ENCODE measurements at regions not wholly inside any gene's neighbourhood (a gene's known extent, or its start where the extent isn't known, plus 50 kb on each side); places are given as distances from the start of the nearest gene placed in this dataset.

DNA sequence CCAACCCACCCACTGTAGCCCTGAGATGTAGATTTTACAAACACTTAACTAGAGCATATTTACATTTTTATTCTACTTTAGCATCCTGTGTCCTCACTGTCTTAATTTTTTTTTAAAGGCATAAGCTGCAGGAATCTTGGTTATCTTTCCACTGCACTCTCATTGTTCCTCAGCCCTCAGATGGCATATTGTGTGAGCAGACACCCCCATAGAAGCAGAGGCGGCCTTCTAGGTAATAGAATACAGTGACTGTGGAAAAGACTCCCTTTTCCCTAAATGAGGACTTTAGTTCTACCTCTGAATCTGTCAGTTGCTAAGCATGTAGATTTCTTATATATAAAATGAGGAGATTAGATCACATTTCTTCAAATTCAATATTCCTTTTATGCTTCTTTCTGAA lies 543.5 kb upstream of the SPHKAP start:
- H3K23ac ChIP-seq (ENCODE audit: low read length in 2 of 2) = no peak overlapping the region
- DNase-seq = no peak
- H3K18ac ChIP-seq (ENCODE audit: low read depth in 1 of 2, low read length in 2 of 2) = no peak overlapping the region
- H3K9ac ChIP-seq (ENCODE audit: low read length) = no peak overlapping the region
- no peak overlapping the region for H2BK15ac ChIP-seq (ENCODE audit: low read depth, poor library complexity, severe bottlenecking)
- H4K91ac ChIP-seq (ENCODE audit: low read length) = no peak overlapping the region
- H2BK120ac ChIP-seq (ENCODE audit: low read depth, low read length) = no peak overlapping the region
- no peak overlapping the region for H3K4me2 ChIP-seq (ENCODE audit: low read length, poor library complexity, severe bottlenecking)
- H3K27ac ChIP-seq (ENCODE audit: low read length, poor library complexity, severe bottlenecking) = no peak overlapping the region
- no peak overlapping the region for H2BK12ac ChIP-seq (ENCODE audit: low read length in 2 of 2)
- no peak overlapping the region for H4K8ac ChIP-seq (ENCODE audit: low read length)
- no peak overlapping the region for H2BK5ac ChIP-seq (ENCODE audit: low read depth, low read length, poor library complexity, severe bottlenecking)
- H3K4ac ChIP-seq (ENCODE audit: low read depth in 1 of 2, low read length in 2 of 2) = no peak overlapping the region
- H3K4me3 ChIP-seq (ENCODE audit: insufficient read depth in 1 of 2, low read depth in 1 of 2, low read length in 2 of 2) = no peak overlapping the region
- no CpG with 5 or more reads among the region's 1 CpG for WGBS
- no peak overlapping the region for H2AFZ ChIP-seq (ENCODE audit: low read depth, low read length)
- no peaks in the 10 kb centered on the region for H3K4me1 ChIP-seq (ENCODE audit: control insufficient read depth, insufficient read depth, low read depth, low read length)
- no peaks in the 10 kb centered on the region for H3K27me3 ChIP-seq (ENCODE audit: control insufficient read depth in 1 of 2, insufficient read depth in 1 of 2, low read length in 2 of 2)
- no peak overlapping the region for H3K14ac ChIP-seq (ENCODE audit: low read length in 2 of 2)
- no peak overlapping the region for H2AK5ac ChIP-seq (ENCODE audit: low read length, severe bottlenecking)
- H3K36me3 ChIP-seq (ENCODE audit: control insufficient read depth in 1 of 2, insufficient read depth in 2 of 2, low read depth in 1 of 2, low read length in 2 of 2) = no peaks in the 10 kb centered on the region
- no peaks in the 10 kb centered on the region for H3K9me3 ChIP-seq (ENCODE audit: control insufficient read depth, low read length)
- no peaks in the 10 kb centered on the region for H3K79me1 ChIP-seq (replicated peaks; ENCODE audit: low read length, poor library complexity, severe bottlenecking)

DNA sequence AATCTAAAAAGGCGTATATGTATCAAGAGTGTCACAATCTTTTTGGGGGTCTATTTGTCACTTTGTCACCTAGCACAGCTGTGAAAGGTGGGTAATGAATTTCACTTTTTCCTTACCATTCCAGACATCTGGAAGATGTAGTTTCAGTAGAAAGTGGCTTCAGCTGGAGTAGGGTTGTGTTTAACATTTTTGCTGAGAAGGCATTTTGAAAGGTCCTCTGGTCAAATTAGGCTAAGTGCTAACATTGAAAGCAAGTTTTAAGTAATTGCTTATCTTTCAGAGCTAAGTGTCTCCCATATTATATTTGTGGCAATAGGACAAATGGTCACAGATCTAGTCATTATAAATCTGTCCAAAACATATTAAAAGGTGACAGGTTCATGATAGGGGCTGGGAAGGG lies 542.1 kb upstream of the SPHKAP start:
- Histone ChIP-seq H3K4ac (ENCODE audit: low read depth in 1 of 2, low read length in 2 of 2) (no peak overlapping the region), H3K9me3 (ENCODE audit: control insufficient read depth, low read length) (no peaks in the 10 kb centered on the region), H2AK5ac (ENCODE audit: low read length, severe bottlenecking) (no peak overlapping the region), H3K79me1 (replicated peaks; ENCODE audit: low read length, poor library complexity, severe bottlenecking) (no peaks in the 10 kb centered on the region), H3K18ac (ENCODE audit: low read depth in 1 of 2, low read length in 2 of 2) (no peak overlapping the region), H3K4me3 (ENCODE audit: insufficient read depth in 1 of 2, low read depth in 1 of 2, low read length in 2 of 2) (no peak overlapping the region), H3K4me1 (ENCODE audit: control insufficient read depth, insufficient read depth, low read depth, low read length) (no peaks in the 10 kb centered on the region), H3K9ac (ENCODE audit: low read length) (no peak overlapping the region), H4K91ac (ENCODE audit: low read length) (no peak overlapping the region), H2BK15ac (ENCODE audit: low read depth, poor library complexity, severe bottlenecking) (no peak overlapping the region), H3K27me3 (ENCODE audit: control insufficient read depth in 1 of 2, insufficient read depth in 1 of 2, low read length in 2 of 2) (no peaks in the 10 kb centered on the region), H2BK120ac (ENCODE audit: low read depth, low read length) (no peak overlapping the region), H3K36me3 (ENCODE audit: control insufficient read depth in 1 of 2, insufficient read depth in 2 of 2, low read depth in 1 of 2, low read length in 2 of 2) (no peaks in the 10 kb centered on the region), H3K23ac (ENCODE audit: low read length in 2 of 2) (no peak overlapping the region), H3K14ac (ENCODE audit: low read length in 2 of 2) (no peak overlapping the region), H2BK5ac (ENCODE audit: low read depth, low read length, poor library complexity, severe bottlenecking) (no peak overlapping the region), H2BK12ac (ENCODE audit: low read length in 2 of 2) (no peak overlapping the region), H2AFZ (ENCODE audit: low read depth, low read length) (no peak overlapping the region), H3K27ac (ENCODE audit: low read length, poor library complexity, severe bottlenecking) (no peak overlapping the region), H4K8ac (ENCODE audit: low read length) (no peak overlapping the region), H3K4me2 (ENCODE audit: low read length, poor library complexity, severe bottlenecking) (no peak overlapping the region)
- WGBS = 100% methylated on average over 1 of the region's 1 CpG
- no peak for DNase-seq

- no peak overlapping the region for H3K18ac ChIP-seq (ENCODE audit: low read depth in 1 of 2, low read length in 2 of 2)
- H2AK5ac ChIP-seq (ENCODE audit: low read length, severe bottlenecking) = no peak overlapping the region
- no peak overlapping the region for H2BK5ac ChIP-seq (ENCODE audit: low read depth, low read length, poor library complexity, severe bottlenecking)
- WGBS = 44% methylated on average over 1 of the region's 1 CpG
- H3K4me1 ChIP-seq (ENCODE audit: control insufficient read depth, insufficient read depth, low read depth, low read length) = no peaks in the 10 kb centered on the region
- H3K14ac ChIP-seq (ENCODE audit: low read length in 2 of 2) = no peak overlapping the region
- H4K8ac ChIP-seq (ENCODE audit: low read length) = no peak overlapping the region
- no peak for DNase-seq
- no peak overlapping the region for H3K9ac ChIP-seq (ENCODE audit: low read length)
- H3K27ac ChIP-seq (ENCODE audit: low read length, poor library complexity, severe bottlenecking) = no peak overlapping the region
- no peak overlapping the region for H2BK120ac ChIP-seq (ENCODE audit: low read depth, low read length)
- H3K4ac ChIP-seq (ENCODE audit: low read depth in 1 of 2, low read length in 2 of 2) = no peak overlapping the region
- no peak overlapping the region for H3K23ac ChIP-seq (ENCODE audit: low read length in 2 of 2)
- no peaks in the 10 kb centered on the region for H3K79me1 ChIP-seq (replicated peaks; ENCODE audit: low read length, poor library complexity, severe bottlenecking)
- no peak overlapping the region for H3K4me3 ChIP-seq (ENCODE audit: insufficient read depth in 1 of 2, low read depth in 1 of 2, low read length in 2 of 2)
- H3K27me3 ChIP-seq (ENCODE audit: control insufficient read depth in 1 of 2, insufficient read depth in 1 of 2, low read length in 2 of 2) = no peaks in the 10 kb centered on the region
- no peaks in the 10 kb centered on the region for H3K9me3 ChIP-seq (ENCODE audit: control insufficient read depth, low read length)
- H4K91ac ChIP-seq (ENCODE audit: low read length) = no peak overlapping the region
- H2BK12ac ChIP-seq (ENCODE audit: low read length in 2 of 2) = no peak overlapping the region
- H2AFZ ChIP-seq (ENCODE audit: low read depth, low read length) = no peak overlapping the region
- H3K4me2 ChIP-seq (ENCODE audit: low read length, poor library complexity, severe bottlenecking) = no peak overlapping the region
- H2BK15ac ChIP-seq (ENCODE audit: low read depth, poor library complexity, severe bottlenecking) = no peak overlapping the region
- no peaks in the 10 kb centered on the region for H3K36me3 ChIP-seq (ENCODE audit: control insufficient read depth in 1 of 2, insufficient read depth in 2 of 2, low read depth in 1 of 2, low read length in 2 of 2)
These were observed 540.8 kb upstream of the SPHKAP start for GRCh38 chr2:228722311-228722710.

GRCh38 chr2:228720895-228721294 lies 539.4 kb upstream of the SPHKAP start:
- Histone ChIP-seq H3K27ac (ENCODE audit: low read length, poor library complexity, severe bottlenecking) (no peak overlapping the region), H2BK12ac (ENCODE audit: low read length in 2 of 2) (no peak overlapping the region), H3K23ac (ENCODE audit: low read length in 2 of 2) (no peak overlapping the region), H2AK5ac (ENCODE audit: low read length, severe bottlenecking) (no peak overlapping the region), H3K4me2 (ENCODE audit: low read length, poor library complexity, severe bottlenecking) (no peak overlapping the region), H2BK15ac (ENCODE audit: low read depth, poor library complexity, severe bottlenecking) (no peak overlapping the region), H3K4me1 (ENCODE audit: control insufficient read depth, insufficient read depth, low read depth, low read length) (no peaks in the 10 kb centered on the region), H3K14ac (ENCODE audit: low read length in 2 of 2) (no peak overlapping the region), H3K4me3 (ENCODE audit: insufficient read depth in 1 of 2, low read depth in 1 of 2, low read length in 2 of 2) (no peak overlapping the region), H3K36me3 (ENCODE audit: control insufficient read depth in 1 of 2, insufficient read depth in 2 of 2, low read depth in 1 of 2, low read length in 2 of 2) (no peaks in the 10 kb centered on the region), H2BK5ac (ENCODE audit: low read depth, low read length, poor library complexity, severe bottlenecking) (no peak overlapping the region), H4K91ac (ENCODE audit: low read length) (no peak overlapping the region), H3K18ac (ENCODE audit: low read depth in 1 of 2, low read length in 2 of 2) (no peak overlapping the region), H2BK120ac (ENCODE audit: low read depth, low read length) (no peak overlapping the region), H4K8ac (ENCODE audit: low read length) (no peak overlapping the region), H2AFZ (ENCODE audit: low read depth, low read length) (no peak overlapping the region), H3K79me1 (replicated peaks; ENCODE audit: low read length, poor library complexity, severe bottlenecking) (no peaks in the 10 kb centered on the region), H3K9ac (ENCODE audit: low read length) (no peak overlapping the region), H3K9me3 (ENCODE audit: control insufficient read depth, low read length) (peaks cover 2% of the 10 kb centered on the region), H3K4ac (ENCODE audit: low read depth in 1 of 2, low read length in 2 of 2) (no peak overlapping the region), H3K27me3 (ENCODE audit: control insufficient read depth in 1 of 2, insufficient read depth in 1 of 2, low read length in 2 of 2) (no peaks in the 10 kb centered on the region)
- WGBS = 83% methylated on average over 1 of the region's 1 CpG
- DNase-seq = no peak

Measured in mesenchymal stem cell (in vitro differentiated cells and primary cell).